ENCODE measurements at regions not wholly inside any gene's neighbourhood (a gene's known extent, or its start where the extent isn't known, plus 50 kb on each side); places are given as distances from the start of the nearest gene placed in this dataset.

- no peak for DNase-seq (ENCODE audit: low read depth)
These were observed 648.5 kb downstream of the RNF144B start for GRCh38 chr6:19035461-19036195.

DNA sequence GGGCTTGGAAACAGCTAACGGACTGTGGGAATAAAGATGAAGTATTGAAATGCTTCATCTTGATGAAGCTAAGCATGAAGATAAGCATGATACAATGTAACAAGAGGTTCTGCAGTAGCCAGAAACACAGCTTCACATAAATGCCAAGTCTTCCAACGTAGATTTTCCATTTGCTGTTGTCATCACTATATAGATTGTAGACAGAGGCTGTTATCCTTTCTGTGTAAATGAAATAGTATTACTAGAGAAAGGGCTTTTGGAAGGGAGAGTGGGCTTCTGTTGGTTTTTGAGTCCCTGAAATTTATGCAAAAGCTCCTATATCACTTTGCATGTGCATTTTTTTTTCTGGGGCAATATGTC lies 649.0 kb downstream of the RNF144B start:
- no peak for DNase-seq (ENCODE audit: low read depth)

DNA sequence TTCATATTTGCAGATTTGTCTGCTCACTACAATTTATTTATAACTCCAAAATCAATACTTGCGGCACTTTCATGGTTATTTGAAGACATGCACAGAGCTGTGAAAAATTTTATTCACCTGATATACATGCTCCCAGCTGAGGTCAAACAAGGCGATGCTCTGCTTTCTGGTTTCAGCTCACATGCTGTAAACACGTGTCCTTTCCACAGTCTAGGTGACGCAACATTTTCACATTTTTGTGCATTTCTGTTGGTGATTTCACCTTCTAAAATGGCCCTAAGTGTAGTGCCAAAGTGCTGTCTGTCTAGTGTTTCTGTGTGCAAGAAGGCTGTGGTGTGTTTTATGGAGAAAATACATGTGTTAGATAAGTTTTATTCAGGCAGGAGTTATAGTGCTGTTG lies 650.5 kb downstream of the RNF144B start:
- DNase-seq (ENCODE audit: low read depth), result no peak

GRCh38 chr6:19039287-19039686 lies 652.1 kb downstream of the RNF144B start:
- DNase-seq (ENCODE audit: low read depth), result no peak

DNA sequence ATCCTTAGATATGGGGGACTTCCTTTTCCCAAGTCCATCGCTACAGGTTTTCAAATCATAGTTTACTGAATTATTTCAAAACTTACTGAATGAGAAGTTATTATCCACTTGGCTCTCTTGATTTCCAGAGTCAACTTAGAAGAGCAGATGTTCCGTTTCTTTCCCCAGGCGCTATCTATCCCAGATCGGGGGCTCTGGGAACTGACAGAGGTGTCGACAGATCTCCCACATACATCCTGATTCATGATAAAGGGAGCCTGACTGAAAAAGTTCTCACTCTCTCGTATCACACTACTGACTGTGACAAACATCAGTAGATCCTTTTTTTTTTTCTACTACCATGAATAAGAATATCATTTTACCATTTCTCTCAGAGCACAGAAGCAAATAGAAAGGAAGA lies 654.8 kb downstream of the RNF144B start:
- no peak for DNase-seq (ENCODE audit: low read depth)

DNA sequence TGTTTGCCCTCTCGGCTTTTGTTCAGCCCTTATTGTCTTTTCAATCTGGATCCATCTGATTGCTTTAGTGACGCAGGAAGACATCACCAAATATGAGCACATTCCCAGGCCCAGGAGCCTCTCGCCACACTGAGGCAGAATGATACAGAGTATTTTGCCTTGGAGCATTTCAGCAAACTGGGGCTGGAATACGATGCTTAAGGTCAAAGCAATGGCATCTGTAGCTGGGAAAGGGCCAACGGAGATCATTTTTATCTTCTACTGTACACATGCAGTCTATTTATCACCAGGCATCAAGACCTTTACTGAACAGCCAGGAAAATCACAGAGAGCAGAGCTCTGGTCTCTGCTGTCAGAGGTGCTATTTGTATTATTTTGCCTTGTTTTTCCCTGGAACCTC lies 655.3 kb downstream of the RNF144B start:
- no peak for DNase-seq (ENCODE audit: low read depth)

- no peak for DNase-seq (ENCODE audit: low read depth)
These were observed 663.6 kb downstream of the RNF144B start for GRCh38 chr6:19050765-19051164.

GRCh38 chr6:19052219-19052618 lies 665.1 kb downstream of the RNF144B start:
- DNase-seq (ENCODE audit: low read depth), result no peak

DNA sequence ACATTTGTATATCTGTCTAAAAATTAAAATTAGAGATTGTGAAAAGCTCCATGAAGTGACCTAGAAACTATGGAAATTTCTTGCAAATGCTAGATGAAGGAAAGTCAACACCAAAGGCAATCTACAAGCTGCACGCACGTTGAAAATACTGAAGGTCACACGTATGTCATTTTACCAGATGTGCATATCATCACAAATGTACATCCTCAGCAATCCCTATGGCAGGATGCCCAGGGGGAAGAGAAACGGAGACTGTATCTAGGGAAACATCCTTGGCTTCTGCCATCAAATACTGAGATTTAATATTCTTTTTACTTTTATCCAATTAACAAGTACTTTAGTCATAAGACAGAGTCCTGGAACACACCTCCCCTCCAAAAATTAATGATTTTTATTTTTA lies 672.0 kb downstream of the RNF144B start:
- no peak for DNase-seq (ENCODE audit: low read depth)

DNA sequence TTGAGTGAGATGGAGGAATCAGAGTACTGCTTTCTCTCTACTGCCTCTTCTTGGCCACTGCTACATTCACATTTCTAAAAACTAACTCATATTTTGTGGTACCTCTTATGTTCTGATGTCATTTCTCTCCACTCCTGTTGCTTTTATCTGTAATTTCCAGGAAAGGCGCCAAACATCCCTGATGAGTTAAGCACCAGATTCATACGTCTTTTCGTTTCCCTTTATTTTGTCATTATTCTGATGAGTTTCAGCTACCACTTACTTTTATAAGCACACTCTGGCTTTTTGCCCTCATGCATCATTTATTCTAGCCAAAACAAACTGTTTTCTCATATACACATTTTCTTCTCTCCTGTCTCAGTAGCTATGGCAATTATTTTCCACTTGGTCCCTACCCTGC lies 680.0 kb downstream of the RNF144B start:
- no peak for DNase-seq (ENCODE audit: low read depth)

- DNase-seq (ENCODE audit: low read depth), result no peak
These were observed 683.4 kb downstream of the RNF144B start for GRCh38 chr6:19070520-19070919.

DNA sequence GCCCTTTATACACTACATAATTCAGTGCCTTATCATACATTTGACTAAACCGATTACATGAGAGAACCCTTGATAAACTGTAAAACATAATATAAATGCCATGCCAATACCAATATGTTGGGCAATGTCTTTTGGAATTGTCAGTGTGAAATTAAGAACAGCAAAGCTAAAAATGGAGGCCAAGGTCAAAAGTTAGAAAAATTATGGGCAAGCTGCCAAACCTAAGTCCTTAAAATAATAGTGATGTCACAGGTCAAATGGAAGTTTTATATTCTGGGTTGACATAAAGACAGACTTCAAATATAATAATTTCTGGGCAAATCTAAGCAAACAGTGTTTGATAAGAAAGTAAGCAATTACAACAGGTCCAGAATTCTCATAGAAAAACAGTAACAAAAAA lies 696.7 kb downstream of the RNF144B start:
- no peak for DNase-seq (ENCODE audit: low read depth)

GRCh38 chr6:19086480-19086879 lies 699.3 kb downstream of the RNF144B start:
- no peak for DNase-seq (ENCODE audit: low read depth)

GRCh38 chr6:19087296-19087695 lies 700.1 kb downstream of the RNF144B start:
- DNase-seq (ENCODE audit: low read depth), result no peak

GRCh38 chr6:19087897-19088296 lies 700.7 kb downstream of the RNF144B start:
- no peak for DNase-seq (ENCODE audit: low read depth)

- DNase-seq (ENCODE audit: low read depth), result no peak
These were observed 713.6 kb downstream of the RNF144B start for GRCh38 chr6:19100752-19101151.

- DNase-seq (ENCODE audit: low read depth), result no peak
These were observed 715.8 kb downstream of the RNF144B start for GRCh38 chr6:19102936-19103335.

DNA sequence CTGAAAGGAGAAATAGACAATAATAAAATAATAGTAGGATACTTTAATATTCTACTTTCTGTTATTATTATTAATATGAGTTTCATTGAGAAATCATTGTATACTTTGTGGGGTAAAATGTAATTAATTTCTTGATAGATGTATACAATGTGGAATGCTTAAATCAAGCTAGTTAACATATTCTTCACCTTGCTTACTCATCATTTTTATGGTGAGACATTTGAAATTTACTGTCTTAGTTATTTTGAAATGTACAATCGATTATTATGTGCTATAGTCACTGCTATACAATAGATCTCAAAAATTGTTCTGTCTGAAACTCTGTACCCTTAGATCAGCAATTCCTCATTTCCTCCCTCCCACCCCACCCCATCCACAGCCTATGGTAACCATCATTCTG lies 720.3 kb downstream of the RNF144B start:
- no peak for DNase-seq (ENCODE audit: low read depth)

DNA sequence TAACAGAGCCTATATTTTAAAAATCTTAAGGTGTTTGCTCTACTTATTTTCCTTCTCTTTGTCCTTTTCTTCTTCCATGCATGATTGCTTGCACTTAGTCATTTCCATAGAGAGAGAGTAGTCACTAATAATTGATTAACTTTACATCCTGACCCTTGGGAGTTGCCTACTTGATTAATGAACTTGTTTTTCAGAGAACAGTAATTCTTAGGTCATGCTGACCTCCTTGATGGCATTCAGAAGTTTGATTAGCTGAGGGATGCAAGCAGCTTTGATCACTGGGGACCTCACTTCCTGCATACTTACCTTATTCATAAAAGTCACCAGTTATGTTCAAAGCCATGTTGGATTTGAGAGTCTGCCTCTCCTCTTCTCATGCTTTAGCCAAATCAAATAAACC lies 715.6 kb upstream of the ID4 start:
- no peak for DNase-seq (ENCODE audit: low read depth)

DNA sequence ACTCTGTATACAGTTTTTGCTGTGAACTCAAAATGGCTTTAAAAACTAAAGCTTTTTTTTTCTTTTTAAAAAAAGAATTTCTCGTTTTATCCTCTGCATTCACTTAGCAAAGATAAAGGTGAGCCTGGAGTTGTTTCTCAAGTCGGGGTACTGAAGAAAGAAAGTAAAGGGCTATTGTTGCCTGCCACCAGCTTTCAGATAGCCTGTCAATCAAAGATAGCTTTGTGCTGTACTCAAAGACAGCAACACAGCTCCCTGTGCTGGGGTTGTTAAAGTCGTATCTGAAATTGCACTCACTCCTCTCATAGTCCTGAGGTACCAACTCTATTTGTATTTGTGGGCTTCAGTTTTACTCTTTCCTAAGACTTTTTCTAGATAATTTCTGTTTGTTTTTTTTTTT lies 710.1 kb upstream of the ID4 start:
- DNase-seq (ENCODE audit: low read depth), result no peak

DNA sequence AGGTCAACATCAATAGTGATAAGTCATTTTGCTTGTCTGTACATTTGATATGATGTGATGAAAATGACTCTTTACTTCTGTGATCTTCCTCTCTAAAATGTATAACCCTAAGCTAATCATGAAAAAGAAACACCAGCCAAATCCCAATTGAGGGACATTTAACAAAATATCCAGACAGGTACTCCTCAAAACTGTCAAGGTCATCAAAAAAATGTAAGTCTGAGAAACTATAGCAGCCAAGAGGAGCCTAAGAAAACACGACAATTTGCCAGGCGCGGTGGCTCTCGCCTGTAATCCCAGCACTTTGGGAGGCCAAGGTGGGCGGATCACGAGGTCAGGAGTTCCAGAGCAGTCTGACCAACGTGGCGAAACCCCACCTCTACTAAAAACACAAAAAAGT lies 708.5 kb upstream of the ID4 start:
- no peak for DNase-seq (ENCODE audit: low read depth)

DNA sequence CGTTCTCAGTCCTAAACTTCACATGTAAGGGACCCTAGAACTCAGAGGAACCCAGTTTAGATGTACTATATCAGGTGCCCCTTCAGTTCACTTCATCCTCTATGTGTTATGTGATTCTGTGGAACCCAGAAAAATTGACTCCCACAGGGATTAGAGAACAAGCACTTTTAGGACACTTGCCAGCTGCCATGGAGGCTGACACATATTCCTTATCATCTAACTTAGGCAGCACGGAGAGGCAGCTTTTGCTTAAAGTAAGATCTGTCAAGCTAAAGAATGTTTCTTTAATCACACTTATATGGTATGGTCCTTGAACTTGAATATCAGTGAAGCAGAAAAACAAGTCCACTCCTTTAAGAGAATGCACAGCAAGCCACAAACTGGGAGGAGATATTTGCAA lies 701.5 kb upstream of the ID4 start:
- DNase-seq (ENCODE audit: low read depth), result no peak

DNA sequence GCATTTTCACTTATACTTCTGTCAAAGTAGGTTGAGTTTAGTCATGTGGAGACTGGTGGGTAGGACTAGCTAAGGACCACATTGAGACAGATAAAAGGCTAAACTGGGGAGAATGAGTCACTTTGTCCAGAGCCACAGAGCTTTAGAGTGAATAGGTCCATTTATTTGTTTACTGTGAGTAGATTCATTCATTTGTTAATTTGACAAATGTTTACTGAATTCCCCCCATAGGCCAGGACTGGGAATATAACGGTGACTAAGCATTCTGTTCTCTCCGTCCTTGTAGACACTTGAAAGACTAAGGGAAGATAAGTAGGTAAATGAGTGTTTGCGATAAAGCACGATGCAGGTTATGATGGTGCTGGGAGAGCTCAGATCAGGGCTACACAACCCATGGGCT lies 699.7 kb upstream of the ID4 start:
- no peak for DNase-seq (ENCODE audit: low read depth)

GRCh38 chr6:19142275-19142674 lies 694.9 kb upstream of the ID4 start:
- DNase-seq (ENCODE audit: low read depth), result no peak

DNA sequence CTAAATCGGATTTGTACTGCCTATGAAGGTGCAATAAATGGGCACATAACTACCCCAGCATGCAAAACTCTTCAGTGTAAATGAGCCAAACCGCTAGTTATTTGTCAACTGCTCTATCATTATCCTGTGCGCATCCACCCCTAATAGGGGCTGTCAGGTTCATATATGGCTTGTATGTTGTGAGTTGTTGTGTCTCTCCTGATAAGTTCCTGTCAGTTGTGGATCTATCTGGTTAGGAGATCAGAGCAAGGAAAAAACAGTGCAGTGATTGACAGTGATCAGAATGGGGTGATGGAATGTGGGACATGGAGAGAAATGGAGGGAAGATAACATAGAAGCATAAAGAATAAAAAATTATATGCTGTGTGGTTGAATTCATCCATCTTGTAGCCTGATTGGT lies 686.9 kb upstream of the ID4 start:
- no peak for DNase-seq (ENCODE audit: low read depth)
